HG03280 (cell line): ENCODE measurements at regions not wholly inside any gene's neighbourhood (a gene's known extent, or its start where the extent isn't known, plus 50 kb on each side); places are given as distances from the start of the nearest gene placed in this dataset.

Source experiments
- ATAC-seq: cut with Tn5 transposase; IDR thresholded peaks from one replicate; pipeline ENCODE4 v1.9.1; 2021; ENCODE audit warnings: mild to moderate bottlenecking, moderate library complexity; ENCODE audit not compliant: unreplicated experiment

- no peak for ATAC-seq
Observed at GRCh38 chr4:13892739-13893105, 265.2 kb upstream of the BOD1L1 start.

- ATAC-seq: no peak
Observed at GRCh38 chr4:13893211-13893610, 265.7 kb upstream of the BOD1L1 start.

GRCh38 chr4:13893987-13894386, 266.5 kb upstream of the BOD1L1 start:
- no peak for ATAC-seq

GRCh38 chr4:13900780-13901179, 273.3 kb upstream of the BOD1L1 start:
- ATAC-seq: no peak

- ATAC-seq: no peak
Observed at GRCh38 chr4:13902146-13902545, 274.6 kb upstream of the BOD1L1 start.

GRCh38 chr4:13903061-13903460, 275.5 kb upstream of the BOD1L1 start:
- ATAC-seq: no peak

GRCh38 chr4:13903901-13904300, 276.4 kb upstream of the BOD1L1 start:
- no peak for ATAC-seq

GRCh38 chr4:13905543-13905942, 278.0 kb upstream of the BOD1L1 start:
- no peak for ATAC-seq

- ATAC-seq: no peak
Observed at GRCh38 chr4:13906727-13907126, 279.2 kb upstream of the BOD1L1 start.

GRCh38 chr4:13907255-13907751, 279.8 kb upstream of the BOD1L1 start:
- no peak for ATAC-seq

GRCh38 chr4:13908455-13908854, 280.9 kb upstream of the BOD1L1 start:
- no peak for ATAC-seq

- no peak for ATAC-seq
Observed at GRCh38 chr4:13910556-13910955, 283.0 kb upstream of the BOD1L1 start.

GRCh38 chr4:13911256-13911655, 283.7 kb upstream of the BOD1L1 start:
- ATAC-seq: no peak

GRCh38 chr4:13912436-13912925, 285.0 kb upstream of the BOD1L1 start:
- ATAC-seq: no peak

- no peak for ATAC-seq
Observed at GRCh38 chr4:13912966-13913365, 285.4 kb upstream of the BOD1L1 start.

- no peak for ATAC-seq
Observed at GRCh38 chr4:13917015-13917414, 289.5 kb upstream of the BOD1L1 start.

- ATAC-seq: no peak
Observed at GRCh38 chr4:13918110-13918509, 290.6 kb upstream of the BOD1L1 start.

- ATAC-seq: no peak
Observed at GRCh38 chr4:13918991-13919441, 291.5 kb upstream of the BOD1L1 start.

- ATAC-seq: no peak
Observed at GRCh38 chr4:13920111-13920875, 292.8 kb upstream of the BOD1L1 start.

GRCh38 chr4:13920901-13921300, 293.4 kb upstream of the BOD1L1 start:
- ATAC-seq: no peak

GRCh38 chr4:13921805-13922204, 294.3 kb upstream of the BOD1L1 start:
- no peak for ATAC-seq

GRCh38 chr4:13922459-13922858, 294.9 kb upstream of the BOD1L1 start:
- ATAC-seq: no peak
